GM20000 (cell line): ENCODE measurements at regions not wholly inside any gene's neighbourhood (a gene's known extent, or its start where the extent isn't known, plus 50 kb on each side); places are given as distances from the start of the nearest gene placed in this dataset.

Source experiments
- DNase-seq: peaks from one replicate; pipeline ENCODE4 v3.0.0; 2012; ENCODE audit warnings: low spot score
- CTCF ChIP-seq: IDR thresholded peaks from 2 replicates; pipeline ENCODE4 v1.5.1; 2012; ENCODE audit warnings: mild to moderate bottlenecking, control low read depth; ENCODE audit errors: extremely low read depth, missing control alignments

- DNase-seq = no peak
- no peak for TF ChIP-seq CTCF
Measured at GRCh38 chr21:26773058-26773457, 72.2 kb downstream of the ADAMTS1 start.

- no peak for TF ChIP-seq CTCF
- DNase-seq = no peak
Measured at GRCh38 chr21:26769613-26770188, 75.5 kb downstream of the ADAMTS1 start.

- no peak for DNase-seq
- TF ChIP-seq CTCF = no peak
Measured at GRCh38 chr21:26766826-26767325, 78.3 kb downstream of the ADAMTS1 start.

GRCh38 chr21:26761174-26761915, 83.9 kb downstream of the ADAMTS1 start:
- DNase-seq = no peak
- no peak for TF ChIP-seq CTCF

- TF ChIP-seq CTCF = no peak
- no peak for DNase-seq
Measured at GRCh38 chr21:26759731-26760130, 85.5 kb downstream of the ADAMTS1 start.

- TF ChIP-seq CTCF = no peak
- no peak for DNase-seq
Measured at GRCh38 chr21:26758083-26758880, 86.9 kb downstream of the ADAMTS1 start.
